NCI-H146 treated with DMSO at 0.1 percent for 48 hours (cell line): ENCODE measurements at regions not wholly inside any gene's neighbourhood (a gene's known extent, or its start where the extent isn't known, plus 50 kb on each side); places are given as distances from the start of the nearest gene placed in this dataset.
A peak's percentile ranks its signal among the peaks of the same experiment; 100 is the strongest.
"Not testable (repeated sequence)": the region's sequence is repeated elsewhere in the genome, so short reads cannot be mapped to it uniquely, and the experiment has no call there.

Experiments used
- DNase-seq: peaks from one replicate; lab custom pipeline; 2025; ENCODE audit not compliant: unreplicated experiment; lab: John Stamatoyannopoulos, UW

DNA sequence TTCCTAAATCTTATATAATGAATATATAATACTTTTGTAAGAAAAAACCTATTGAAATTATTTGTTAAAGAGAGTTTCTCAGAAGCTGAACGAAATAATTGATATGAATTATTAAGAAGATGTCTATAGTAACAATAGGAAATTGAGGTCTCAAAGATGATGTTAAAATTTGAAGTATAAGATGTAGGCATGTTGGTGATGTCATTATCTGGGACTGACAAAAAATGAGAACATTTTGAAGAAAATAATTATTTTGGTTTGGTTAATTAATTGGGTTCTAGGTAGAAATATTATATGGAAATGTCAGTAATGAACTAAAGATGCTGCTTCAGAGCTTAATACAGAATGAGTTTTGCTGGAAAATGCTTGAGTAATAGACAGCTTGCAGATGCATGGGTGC is 501.4 kb upstream of the ST8SIA4 start:
- DNase-seq: no peak

DNA sequence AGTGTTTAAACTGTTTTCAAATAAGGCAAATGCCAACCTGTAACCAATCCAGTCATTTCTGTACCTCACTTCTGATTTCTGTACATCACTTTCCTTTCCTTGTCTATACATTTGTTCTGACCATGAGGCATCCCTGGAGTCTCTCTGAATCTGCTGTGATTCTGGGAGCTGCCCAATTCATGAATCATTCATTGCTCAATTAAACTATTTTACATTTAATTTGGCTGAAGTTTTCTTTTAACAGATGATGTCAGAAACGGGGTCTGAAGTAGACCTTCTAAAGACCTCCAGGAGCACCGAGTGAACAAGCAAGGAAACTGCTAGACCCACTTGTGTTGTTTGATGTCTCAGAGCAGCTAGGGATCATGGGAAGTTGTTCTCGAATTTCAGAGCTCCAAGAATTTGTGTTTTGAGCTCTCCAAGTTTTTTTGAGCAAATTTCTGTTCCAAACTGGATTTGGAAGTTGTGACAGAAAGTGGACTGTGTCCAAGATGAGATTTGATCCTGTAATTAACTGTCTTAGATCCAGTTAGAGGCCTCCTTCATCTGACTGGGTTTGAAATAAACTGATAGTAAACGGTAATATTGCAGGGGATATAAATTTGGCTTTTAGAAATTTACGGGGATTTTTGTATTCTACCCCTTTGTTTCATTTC is 490.8 kb upstream of the ST8SIA4 start:
- DNase-seq: no peak

DNA sequence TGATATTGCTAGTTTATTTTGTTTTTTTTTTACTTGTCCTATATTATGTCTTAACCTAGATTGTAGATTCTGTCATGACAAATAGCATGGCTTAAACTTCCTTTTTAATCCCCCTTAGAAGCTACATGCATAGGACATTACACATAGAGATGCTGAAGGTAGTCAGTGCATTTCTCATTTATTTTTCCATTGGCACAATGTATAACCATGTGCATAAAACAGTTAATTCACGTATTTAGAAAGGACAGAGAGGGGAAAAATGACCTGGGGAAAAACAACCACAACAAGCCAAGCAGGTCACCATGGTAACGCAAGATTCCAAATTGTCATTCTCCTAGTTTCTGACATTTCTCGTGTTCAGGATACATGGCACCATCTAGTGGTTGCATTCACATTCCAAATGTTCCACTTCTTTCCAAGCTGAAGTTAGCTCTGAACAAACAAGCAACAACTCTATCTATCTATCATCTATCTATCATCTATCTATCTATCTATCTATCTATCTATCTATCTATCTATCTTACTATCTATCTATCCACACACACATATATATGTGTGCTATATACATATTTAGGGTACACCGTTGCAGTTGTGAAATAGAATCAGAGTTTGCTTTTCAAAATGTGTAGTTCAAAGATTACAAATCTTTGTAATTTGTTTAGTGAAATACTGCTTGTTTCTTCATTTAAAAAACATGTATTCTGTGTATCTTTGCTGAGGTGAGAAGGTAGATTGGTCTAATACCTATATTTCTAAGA is 487.2 kb upstream of the ST8SIA4 start:
- DNase-seq: no peak

DNA sequence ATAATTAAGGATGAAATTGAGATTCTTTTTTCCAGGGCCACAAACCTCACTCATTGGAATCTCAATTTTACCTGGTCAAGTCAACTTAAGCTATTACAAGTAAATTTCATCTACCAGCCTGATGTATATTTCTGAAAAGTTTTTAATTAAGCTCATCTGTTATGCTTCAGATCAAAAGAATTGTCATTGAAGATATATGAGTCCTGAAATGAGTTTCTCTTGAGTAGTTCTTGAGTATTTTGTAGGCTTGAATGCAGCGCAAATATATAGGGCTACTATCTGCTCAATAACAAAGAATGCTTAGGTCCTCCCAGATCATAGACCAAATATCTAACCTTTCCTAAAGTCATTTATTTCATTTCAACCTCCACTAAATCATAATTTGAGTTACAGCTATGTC is 482.2 kb upstream of the ST8SIA4 start:
- DNase-seq: no peak

DNA sequence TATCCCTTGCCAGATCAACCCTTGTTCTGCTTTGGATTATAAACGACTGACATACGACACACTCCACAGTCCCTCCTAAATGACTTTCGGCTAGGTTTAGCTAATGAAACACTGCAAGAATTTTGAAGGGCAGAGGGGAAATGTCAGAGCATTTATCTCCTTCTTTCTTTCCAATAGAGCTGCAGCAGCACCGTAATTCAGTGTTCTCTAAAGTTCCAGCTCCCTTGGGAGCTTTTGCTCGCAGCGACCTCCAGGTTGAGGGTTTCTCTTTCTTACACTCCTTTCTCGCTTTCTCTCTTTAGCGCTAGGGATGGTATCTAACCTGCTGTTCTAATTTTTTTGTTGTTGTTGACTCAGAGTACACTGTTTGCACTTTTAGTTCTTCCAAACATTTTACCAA is 467.1 kb upstream of the ST8SIA4 start:
- DNase-seq: no peak

DNA sequence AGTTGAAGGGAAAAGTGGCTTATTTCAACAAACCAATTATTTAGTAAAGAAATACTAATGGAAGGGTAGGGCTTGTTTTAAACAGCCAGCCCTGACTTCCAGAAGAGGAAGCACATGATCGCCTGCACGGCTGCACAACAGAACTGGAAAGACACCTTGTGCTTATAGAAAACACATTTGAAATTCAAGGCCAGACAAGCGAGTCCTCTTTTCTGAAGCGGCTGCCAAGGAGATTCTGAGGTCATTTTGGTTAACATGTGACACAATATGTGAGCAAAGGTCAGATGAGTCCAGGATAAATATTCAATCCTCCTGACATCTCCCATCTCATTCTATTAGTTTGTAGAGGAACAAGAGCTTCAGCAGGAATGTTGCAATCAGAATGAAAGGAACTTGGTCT is 461.4 kb upstream of the ST8SIA4 start:
- DNase-seq: no peak

DNA sequence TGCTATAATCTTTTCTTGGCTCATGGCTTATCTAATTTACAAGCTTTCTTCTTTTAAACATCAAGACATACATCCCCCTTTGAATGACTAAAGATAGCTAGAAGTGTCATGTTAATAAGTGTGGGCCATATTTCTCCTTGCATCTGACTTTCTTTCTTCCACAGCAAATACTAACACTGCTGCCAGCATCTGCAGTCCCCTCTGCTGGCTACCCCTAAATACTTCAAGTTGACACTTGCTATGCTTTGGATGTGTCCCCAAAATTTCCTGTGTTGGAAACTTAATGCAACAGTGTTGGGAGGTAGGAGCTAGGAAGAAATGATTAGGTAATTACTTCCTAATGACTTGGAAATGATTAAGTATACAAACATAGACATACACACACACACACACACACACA is 459.0 kb upstream of the ST8SIA4 start:
- DNase-seq: no peak

DNA sequence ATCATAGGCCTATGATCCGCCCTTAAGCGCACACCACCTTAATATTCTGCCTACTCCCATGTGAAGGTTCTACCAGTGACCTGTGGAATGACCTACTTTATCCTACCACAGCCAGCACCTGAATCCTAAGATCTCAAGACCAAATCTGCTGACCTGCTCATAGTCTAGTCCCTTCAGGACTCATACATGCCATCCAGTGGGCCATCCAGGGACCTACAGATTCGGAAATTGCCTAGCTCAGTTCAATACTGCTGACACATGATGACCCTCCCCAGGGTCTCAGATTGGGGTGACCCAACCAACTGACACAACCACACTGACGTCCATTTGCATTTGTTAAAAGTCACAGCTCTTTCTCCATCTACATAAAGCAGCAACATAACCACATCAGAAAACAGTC is 443.8 kb upstream of the ST8SIA4 start:
- no peak for DNase-seq

DNA sequence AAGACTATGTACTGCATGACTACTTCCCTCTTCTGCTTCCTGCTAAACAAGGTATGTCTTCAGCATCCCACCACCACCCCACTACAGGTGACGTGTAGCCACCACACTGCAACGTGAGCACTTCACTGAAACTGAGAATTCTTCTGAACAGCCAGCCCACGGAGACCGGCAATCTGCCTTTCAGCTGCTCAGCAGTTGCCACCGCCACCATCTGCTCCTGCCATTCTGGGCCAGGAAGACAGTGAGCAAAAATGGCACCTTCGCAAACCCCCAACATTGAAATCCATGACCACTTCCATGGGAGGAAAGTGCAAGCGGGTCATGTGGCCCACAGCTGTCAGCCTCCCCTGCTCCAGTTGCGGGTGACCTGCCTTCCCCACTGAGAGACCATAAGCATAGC is 443.4 kb upstream of the ST8SIA4 start:
- DNase-seq: no peak

DNA sequence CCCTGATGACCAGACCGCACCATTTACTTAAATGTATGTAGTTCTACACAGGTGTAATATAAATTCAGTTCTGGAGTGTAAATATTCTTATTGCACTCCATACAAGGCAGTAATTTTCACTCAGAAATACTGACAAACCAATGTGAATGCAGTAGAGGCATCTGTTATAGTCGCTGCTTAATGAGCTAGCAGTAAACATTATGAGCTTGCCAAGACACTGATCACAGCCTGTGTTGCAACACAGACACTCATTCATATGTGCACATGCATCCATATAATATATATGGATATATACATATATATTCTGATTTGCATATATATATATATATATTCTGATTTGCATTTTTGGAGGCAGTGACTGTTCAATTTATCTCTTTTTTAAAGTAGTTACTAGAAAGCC is 435.1 kb upstream of the ST8SIA4 start:
- no peak for DNase-seq

DNA sequence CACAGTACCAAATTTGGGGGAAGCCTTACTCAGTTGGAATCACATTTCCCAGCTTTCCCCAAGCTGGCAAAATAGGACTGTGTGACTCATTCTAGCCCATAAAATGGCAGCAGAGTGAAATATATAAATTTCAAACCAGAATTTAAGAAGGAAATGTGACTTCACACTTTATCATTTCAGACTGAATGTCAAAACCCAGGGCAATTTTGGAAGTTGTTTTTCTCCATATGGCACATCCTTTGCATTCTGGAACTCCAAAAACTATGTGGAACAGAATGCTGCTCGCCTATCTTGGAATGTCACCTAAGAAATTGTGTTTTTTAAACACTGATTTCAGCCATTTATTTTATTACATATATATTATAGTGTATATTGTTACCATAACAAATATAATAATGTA is 424.7 kb upstream of the ST8SIA4 start:
- no peak for DNase-seq

DNA sequence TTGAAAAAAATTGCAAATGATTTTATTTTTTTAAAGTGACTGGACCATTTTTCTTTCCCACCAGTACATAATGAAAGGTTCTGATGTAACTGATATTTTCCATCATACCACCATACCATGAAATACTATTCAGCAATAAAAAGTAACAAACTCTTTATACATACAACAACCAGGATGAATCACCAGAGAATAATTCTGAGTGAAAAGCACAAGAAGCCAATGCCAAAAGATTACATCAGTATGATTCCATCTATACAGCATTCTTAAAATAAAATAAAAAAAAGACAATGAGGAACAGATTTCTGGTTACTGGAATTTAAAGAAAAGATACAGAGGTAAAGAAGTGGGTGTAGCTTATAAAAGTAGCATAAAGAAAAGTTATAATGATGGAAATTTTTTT is 423.7 kb upstream of the ST8SIA4 start:
- no peak for DNase-seq

DNA sequence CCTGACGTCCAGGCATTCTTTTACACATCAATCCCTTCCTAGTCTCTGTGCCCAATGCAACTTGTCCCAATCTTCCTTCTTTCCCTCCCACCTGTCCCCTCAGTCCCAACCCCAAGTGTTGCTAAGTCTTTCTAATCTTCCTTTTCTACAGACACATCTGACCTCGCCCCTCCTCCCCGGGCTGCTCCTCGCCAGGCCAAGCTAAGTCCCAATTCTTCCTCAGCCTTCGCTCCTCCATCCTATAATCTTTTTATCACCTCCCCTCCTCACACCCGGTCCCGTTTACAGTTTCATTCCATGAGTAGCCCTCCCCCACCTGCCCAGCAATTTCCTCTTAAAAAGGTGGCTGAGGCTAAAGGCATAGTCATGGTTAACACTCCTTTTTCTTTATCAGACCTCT is 413.3 kb upstream of the ST8SIA4 start:
- DNase-seq: not testable (repeated sequence)

DNA sequence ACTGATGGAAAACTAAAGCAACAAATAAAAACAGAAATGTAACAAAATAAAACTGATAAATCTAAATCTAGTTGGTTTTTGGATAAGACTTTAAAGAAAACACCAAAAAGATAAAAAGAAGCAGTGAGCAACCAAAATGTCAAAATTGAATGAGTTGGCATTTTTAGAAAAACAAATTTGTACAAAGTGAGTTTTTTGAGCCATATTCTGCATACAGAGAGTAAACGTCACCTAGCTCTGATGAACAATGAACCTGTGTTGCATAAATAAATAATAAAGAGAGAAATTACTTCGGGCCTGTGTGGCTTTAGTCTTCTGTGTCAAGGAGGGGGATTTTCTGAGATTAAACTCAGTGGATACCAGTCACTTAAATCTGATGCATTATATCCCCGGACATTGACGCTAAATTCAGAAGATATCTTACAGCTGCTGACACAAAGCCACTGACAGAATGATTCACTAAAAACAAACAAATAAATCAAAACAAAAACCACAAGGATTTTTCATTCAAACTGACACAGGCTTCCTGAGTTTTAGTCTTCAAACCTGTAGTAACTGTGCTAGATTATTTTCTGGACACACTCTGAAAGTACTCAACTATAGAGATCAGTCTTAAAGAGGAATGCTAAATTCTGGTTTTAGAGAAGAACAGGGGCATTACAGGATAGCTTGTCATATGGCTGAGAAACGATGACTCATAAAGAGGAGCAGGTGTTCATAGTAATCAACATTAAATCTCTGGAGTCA is 403.5 kb upstream of the ST8SIA4 start:
- peak; percentile 32 for DNase-seq

DNA sequence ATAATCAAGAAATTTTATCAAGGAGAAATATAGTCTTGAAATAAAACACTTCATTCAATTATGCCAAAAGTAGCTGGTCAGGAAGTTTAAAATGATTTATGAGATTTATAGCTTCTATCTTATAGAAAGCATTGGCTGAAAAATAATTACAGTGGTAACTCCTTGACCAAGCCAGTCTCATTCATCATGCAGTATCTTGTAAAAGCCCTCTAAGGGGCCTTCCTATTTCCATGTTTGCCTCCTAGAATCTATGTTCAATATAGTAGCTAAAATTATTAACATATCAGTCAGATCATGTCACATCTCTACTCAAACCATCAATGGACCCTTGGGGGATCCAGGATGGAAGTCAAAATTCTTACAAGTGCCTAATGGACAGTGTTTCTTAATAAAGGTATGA is 393.4 kb upstream of the ST8SIA4 start:
- no peak for DNase-seq

DNA sequence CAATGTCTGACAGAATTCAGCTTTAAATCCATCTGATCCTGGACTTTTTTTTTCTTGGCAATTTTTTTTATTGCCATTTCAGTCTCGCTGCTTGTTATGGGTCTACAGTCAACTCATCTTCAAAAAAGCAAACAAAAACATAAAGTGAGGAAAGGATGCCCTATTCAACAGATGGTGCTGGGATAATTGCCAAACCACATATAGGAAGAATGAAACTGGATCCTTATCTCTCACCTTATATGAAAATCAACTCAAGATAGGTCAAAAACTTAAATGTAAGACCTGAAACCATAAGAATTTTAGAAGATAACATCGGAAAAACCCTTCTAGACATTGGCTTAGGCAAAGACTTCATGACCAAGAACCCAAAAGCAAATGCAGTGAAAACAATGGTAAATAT is 389.1 kb upstream of the ST8SIA4 start:
- no peak for DNase-seq

DNA sequence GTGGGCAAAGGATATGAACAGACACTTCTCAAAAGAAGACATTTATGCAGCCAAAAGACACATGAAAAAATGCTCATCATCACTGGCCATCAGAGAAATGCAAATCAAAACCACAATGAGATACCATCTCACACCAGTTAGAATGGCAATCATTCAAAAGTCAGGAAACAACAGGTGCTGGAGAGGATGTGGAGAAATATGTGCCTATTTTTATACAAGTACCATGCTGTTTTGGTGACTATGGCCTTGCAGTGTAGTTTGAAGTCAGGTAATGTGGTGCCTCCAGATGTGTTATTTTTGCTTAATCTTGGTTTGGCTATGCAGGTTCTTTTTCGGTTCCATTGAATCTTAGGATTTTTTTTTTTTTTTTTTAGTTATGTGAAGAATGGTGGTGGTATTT is 387.7 kb upstream of the ST8SIA4 start:
- not testable (repeated sequence) for DNase-seq

DNA sequence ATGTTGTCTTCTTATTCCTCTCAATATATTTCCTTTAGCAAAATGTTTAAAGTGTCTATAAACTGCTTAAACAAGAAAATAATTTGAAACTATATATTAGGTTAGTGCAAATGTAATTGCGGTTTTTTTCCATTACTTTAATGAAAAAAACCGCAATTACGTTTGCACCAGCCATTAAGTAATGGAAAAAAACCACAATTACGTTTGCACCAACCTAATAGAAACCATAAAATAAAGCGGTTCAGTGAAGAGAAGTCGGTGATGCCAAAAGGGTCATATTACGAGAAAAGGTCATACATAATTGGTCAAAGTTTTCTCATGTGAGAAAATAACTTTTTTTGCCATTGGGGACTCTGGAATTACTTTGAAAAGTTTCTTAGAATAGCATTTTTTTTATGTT is 385.6 kb upstream of the ST8SIA4 start:
- DNase-seq: no peak

DNA sequence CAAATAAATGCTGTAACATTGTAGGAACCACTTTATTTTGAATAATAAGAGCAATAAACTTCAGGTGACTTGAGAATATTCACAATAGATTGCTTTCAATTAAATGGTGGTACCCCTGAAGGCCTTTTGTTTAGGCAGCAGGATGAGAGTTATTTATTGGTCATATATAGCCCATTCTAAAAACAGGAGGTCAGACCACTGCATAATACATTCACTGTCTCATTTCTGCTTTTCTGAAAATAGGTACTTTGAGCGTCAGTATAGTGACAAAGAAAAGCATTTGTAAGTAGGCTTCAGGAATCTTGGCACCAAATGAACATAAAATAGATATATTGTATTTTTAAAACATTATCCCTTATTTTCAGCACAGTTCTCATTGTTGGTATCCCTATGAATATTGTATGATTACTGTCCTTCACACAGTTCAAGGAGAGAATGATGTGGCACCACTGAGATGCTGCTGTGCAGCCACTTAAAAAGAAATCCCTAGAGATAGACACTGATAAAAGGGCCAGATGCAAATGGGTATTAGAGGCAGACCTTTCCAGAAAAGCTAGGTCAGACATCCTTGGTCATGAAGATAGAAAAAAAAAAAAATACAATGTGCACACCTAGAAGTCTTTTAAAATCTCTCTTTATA is 381.8 kb upstream of the ST8SIA4 start:
- no peak for DNase-seq

DNA sequence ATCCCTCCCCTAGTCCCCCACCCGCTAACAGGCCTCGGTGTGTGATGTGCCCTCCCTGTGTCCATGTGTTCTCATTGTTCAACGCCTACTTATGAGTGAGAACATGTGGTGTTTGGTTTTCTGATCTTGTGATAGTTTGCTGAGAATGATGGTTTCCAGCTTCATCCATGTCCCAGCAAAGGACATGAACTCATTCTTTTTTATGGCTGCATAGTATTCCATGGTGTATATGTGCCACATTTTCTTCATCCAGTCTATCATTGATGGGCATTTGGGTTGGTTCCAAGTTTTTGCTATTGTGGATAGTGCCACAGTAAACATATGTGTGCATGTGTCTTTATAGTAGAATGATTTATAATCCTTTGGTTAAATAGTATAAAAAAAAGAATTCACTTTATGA is 380.9 kb upstream of the ST8SIA4 start:
- DNase-seq: not testable (repeated sequence)

DNA sequence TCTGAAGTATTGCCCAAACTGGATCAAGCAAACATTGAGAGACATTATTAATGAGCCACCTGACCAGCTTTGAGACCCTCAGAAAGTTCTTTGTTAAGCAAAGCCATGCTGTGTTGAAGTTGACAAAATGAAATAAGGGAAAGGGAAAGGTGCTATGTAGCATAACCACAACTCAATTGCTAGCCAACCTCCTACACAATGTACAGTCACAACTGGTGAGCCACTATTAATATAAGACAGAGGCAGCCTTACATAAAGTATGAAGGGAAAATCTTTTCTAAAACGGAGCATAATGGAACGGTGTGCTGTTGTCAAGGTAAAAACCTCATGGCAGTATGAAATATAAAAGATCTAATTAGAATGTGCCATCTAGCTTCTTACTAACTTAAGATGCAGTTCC is 375.8 kb upstream of the ST8SIA4 start:
- no peak for DNase-seq
